ENCODE measurements at regions not wholly inside any gene's neighbourhood (a gene's known extent, or its start where the extent isn't known, plus 50 kb on each side); places are given as distances from the start of the nearest gene placed in this dataset.

DNA sequence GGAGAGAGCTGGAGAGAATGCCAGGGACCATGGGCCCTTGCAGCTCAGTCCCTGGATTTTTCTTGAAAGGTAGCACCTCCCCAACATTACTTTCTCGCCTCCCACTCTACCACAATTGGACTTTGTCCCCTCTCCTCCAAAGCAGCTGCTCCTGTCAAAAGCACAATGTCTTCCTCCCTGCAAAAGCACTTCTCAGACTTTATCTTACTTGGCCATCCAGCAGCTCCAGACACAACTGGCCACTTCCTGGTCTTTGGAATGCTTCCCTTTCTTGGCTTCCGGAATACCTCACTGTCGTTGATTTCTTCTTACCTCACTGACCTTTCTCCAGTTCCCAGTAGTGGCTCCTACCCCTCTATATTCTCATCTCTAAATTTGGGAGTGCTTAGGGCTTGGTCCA is 134.6 kb upstream of the PROK2 start:
- no peak for DNase-seq

DNA sequence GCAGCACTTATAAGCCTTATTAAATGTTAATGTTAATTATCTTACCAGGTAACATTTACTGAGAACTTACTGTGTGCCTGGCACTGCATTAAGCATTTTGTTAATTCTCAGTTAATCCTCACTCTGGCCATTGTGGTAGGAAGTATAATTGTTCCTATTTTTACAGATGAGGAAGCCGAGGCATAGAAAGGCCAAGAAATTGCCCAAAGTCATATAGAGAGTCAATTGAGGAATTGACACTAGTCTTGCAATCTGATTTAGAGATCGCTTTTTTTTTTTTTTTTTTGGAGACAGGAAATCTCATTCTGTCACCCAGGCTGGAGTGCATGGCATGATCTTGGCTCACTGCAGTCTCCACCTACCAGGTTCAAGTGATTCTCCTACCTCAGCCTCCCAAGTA is 132.6 kb upstream of the PROK2 start:
- no peak for DNase-seq

DNA sequence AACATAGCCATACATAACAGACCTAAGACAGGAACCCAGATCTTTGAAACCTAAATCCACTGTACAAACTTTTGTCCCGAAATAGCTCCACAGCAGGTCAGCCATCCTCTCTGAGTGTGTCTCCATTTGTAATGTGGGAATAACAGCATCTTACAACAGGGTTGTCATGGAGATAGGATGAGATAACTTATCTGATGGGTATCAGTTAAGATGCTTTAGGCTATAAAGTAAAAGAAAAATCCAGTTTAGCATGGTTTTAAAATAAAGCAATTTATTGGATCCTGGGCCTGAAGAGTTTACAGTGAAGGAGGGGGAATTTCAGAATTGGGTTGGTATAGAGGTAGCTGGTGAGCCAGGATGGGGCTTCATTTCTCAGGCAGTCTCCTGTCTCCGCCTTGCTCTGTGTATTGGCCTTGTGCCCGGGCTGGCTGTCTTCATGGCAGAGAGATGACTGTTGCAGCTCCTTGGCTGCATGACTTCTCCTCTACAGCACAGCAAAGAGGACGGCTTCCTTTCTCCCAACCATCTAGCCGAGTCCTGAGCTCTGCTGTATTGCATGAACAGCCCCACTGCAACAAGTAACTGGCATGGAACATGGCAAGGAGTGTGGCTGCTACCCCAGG is 131.9 kb upstream of the PROK2 start:
- no peak for DNase-seq

DNA sequence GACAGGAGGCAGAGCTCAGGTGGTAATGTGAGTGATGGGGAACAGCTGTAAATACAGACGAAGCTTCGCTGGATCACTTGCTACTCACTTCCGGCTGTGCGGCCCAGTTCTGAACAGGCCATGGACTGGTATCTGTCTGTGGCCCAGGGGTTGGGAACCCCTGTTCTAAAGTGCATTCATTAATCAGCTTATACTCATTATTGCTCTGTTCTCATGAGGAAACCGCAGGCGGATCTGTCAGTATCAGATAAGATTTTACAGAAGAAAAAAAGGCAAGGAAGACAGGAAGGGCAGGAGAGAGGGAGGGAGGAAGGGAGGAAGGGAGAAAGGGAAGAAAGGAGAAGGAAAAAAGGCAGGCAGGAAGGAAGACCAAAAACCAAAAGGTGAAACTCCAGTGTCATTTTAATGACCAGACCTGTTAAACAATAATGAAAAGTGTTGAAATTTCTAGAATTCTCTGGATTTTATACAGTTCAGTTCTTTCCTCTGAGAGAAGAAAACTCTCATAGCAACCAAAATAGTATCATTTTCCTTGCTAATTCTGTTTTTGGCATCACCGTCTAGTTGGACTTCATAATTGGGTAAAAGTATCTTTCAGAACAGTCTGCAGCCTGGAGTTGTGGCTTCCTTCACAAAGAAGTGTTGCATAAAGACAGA is 128.0 kb upstream of the PROK2 start:
- DNase-seq: no peak

DNA sequence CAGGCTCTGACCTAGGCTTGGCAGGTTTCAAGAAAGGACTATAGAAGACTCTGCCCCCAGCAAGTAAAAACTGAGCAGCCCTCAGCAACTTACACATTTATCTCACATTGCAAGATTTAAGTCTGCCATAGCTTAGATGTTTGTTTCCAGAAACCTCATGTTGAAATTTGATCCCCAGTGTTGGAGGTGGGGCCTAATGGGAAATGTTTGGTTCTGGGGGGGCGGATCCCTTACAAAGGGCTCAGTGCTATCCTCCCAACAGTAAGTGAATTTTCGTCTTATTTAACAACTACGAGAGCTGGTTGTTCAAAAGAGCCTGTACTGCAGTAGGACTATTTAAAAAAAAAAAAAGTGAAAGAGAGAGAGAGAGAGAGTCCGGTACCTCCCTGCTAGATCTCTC is 125.2 kb upstream of the PROK2 start:
- DNase-seq: no peak

DNA sequence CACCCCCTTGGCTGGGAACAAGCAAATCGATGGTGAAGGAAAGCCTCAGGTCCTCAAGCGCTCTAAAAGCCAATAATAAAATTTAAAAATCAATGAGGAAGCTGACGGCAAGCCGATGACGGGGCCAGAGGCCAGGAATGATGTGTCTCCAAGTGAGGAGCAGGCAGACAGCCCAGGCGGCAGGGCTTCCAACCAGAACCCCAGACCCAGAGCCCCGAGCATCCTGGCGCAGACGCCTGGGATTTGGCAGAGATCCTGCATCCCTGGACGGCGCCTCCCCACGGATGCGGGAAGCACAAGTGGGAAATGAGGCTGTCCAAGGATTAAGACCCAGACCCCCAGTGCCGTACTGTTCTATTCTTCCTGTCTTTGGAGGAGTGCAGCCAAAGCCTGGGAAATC is 123.0 kb upstream of the PROK2 start:
- no peak for DNase-seq

DNA sequence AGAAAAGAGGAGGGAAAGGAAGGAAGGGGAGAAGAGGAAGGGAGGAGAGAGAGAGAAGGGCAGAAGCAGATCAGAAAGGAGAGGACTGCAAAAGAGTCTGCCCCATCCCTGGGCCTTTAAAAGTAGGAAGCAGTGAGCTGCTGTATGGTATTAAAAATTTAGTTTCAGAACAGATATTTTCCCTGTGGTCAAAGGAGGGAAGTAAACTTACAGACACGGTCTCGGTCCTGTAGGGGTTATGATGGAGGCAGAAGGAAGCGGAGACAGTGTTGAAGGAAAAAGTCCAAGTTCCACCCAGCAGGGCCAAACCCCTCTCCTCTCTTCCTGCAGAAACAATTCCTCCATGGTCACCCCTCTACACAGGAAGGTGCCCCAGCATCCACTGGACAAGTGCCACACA is 122.0 kb upstream of the PROK2 start:
- DNase-seq: no peak

DNA sequence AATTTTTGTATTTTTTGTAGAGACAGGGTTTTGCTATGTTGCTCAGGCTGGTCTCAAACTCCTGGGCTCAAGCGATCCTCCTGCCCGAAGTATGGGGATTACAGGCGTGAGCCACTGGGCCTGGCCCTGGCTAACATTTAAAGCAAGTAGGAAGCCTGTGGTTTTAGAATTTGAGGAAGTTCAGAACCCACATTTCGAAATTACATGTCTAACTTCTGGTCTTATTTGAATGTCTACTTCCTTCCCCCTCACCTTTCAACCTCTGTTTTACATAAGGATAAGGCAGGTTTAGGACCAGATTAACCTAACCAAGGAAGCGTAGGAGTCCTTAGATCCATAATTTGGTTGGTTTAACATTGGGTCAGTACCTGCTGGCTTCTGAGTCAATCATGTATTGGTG is 120.5 kb upstream of the PROK2 start:
- DNase-seq: no peak

DNA sequence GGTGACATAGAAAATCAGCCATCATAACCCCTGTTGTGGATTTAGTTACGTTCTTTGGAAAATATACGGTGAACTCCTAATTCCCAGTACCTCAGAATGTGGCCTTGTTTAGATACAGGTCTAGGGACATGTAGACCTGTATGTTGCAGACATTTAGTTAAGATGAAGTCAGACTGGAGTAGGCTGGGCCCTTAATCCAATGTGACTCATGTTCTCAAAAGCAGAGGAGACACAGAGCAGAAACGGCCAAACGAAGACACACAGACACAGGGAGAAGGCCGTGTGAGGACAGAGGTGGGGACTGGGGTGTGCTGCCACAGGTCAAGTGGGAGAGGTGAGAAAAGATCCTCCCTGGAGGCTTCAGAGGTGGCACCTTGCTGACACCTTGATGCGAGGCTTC is 119.0 kb upstream of the PROK2 start:
- no peak for DNase-seq

DNA sequence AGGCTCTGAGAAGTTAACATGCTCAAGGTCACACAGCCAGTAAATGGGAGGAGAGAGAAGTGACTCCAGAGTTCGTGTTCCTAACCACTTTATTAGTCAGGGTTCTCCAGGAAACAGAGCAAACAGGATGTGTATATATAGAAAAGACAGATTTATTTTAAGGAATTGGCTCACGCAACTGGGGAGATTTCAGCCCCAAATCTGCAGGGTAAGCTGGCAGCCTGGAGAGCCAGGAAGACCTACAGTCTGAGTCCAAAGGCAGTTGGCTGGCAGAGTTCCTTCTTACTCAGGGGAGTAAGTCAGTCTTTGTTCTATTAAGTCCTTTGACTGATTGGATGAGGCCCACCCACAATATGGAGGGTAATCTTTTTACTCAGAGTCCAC is 118.2 kb upstream of the PROK2 start:
- no peak for DNase-seq

DNA sequence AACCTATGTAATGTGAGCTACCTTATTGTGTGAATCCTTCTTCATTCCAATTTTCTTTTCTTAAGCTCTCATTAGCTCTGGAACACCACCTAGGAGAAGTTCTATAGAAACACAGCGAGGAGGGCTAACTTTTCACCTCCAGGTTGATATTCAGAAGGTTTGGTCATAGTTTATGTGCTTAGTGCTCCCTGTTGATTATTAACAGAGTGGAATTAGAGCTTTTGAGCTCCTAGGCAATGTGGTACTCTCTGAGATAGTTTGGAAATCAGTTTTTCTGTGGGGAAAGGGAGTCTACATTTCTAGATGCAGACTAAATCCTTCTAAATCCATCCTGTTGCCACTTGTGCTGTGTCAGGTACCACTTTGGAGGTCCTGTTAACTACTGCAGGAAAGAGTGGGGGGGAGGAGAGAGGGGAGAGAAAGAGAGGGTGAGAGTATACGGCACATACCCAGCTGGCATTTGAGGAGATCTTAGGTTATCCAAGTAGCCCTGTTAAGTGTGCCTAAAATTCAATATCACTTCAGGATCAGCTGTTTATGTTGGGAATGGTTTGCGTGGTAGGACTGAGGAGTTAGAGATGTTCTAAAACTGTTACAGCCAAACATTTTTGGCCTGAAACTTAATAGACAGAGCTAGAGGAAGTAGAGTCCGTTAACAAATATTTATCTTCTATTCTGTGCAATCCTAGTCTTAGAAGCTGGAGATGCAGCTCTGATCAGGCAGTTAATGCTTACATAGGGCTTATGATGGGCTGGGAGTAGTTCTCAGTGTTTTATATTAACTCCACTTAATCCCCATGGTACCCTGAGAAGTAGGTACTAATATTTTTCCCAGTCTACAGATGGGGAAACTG is 117.5 kb upstream of the PROK2 start:
- no peak for DNase-seq

DNA sequence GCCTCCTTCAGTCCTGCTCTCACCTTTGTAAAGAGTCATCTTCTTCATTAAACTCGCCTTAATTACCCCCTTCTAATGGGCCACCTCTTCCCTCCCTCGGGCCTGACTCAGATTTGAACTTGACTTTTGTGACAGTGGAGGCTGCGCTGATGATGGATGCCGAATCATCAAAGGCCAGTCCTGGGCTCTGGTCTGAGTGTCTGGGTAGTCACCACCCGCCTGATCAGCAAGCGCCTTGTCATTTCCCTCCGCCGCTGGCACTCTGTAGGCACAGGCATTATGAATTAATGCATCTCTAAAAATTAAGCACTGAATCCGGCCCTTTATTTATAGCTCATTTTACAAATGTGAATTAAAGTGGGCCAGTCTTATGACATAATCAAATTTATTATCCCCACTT is 116.7 kb upstream of the PROK2 start:
- DNase-seq: no peak

DNA sequence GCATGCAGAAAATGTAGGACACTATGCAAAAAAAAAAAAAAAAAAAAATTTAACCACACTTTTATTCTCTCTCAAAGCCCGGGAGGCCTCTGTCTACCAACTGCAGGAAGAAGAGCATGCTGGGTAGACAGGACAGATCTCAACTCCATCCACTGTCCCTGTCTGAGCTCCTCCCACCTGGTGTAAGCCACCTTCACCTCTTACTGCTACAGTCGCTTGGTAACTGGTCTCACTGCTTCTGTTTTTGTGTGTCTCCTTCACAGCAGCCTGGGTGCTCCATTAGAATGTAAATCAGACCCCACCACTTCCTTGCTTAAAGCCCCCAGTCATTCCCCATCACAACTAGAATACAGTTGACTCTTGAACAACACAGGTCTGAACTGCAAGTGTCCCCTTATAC is 115.1 kb upstream of the PROK2 start:
- DNase-seq: no peak

DNA sequence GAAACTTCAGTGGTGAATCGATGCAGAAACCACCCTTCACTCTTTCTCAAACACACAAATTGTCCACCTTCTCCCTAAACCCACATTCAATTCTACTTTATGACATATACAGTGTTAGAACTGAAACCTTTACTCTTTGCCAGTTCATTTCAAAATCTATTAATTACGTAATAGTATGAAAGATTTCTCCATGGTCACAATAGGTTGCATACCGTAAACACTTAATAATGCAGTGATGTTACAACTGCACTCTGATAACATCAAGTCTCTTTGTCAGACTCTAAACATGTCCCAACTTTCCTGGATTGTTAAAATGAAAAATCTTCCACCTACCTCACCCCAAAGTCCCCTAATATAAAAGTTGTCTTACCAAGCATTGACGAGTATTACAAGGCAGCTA is 111.8 kb upstream of the PROK2 start:
- no peak for DNase-seq

DNA sequence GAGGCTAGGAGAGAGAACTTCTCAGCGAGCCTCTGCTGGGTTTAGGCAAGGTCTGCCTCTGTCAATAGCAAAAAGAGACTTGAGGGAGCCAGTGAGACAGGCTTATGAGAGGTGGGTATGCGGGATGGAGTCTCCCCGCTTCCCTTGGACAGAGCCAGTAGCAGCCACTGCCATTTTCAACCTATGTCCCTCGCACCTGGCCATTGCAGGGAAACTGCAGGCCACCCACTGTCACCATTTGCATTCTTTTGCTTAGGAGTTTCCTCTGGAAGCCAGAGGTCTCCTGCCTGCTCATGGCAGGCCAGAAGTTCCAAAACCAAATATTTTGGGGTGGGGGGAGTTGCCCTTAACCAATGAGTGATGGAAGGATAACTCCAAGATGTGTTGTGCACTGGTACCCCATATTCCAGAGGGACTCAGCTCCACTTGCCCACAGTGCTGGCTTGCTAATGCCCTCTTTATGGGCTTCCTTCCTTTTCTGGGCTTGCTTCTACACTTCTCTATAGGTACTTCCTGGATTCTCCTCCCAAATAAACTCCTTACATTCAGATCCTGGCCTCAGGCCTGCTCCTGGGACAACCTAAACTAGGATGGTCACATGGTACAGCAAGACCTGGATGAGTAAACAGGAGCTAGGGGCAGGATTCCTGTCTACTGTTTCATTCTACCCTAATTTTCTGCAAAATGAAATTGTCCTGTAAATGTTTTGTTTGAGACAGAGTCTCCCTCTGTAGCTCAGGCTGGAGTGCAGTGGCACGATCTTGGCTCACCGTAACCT is 108.9 kb upstream of the PROK2 start:
- no peak for DNase-seq

DNA sequence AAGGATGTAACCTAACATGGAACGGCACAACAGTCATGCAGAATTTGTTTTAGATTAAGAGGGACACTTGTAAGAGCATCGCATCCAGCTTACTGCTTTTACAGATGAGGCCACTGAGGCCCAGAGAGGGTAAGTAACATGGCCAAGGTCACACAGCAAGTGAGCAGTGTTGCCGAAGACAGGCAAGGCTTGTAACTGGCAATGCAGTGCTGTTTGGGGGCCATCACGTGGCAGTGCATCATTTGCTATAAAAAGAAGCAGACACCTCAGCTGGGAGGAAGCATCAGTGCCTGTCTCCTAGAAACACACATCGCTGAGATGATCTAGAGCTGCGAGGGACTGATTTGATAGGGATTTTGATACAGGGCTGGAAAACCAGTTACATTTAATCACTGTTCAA is 108.2 kb upstream of the PROK2 start:
- DNase-seq: no peak

DNA sequence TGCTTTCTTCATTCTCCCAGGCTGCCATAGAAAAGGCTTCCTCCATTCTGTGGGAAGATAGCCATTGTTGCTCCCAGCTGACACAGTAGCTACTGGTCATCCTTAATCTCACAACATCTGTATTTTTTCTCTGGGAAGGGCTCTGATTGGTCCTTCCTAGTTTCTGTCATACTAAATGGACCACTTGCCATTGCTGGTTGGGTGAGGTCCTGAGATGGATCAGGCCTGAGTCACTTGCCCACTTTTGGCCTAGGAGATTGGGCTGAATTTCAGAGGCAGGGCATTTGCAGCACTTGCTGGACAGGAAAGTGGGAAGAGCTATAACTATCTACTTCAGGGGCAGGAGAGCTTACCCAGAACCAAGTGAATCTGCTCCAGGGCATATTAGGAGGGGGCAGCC is 106.5 kb upstream of the PROK2 start:
- no peak for DNase-seq

DNA sequence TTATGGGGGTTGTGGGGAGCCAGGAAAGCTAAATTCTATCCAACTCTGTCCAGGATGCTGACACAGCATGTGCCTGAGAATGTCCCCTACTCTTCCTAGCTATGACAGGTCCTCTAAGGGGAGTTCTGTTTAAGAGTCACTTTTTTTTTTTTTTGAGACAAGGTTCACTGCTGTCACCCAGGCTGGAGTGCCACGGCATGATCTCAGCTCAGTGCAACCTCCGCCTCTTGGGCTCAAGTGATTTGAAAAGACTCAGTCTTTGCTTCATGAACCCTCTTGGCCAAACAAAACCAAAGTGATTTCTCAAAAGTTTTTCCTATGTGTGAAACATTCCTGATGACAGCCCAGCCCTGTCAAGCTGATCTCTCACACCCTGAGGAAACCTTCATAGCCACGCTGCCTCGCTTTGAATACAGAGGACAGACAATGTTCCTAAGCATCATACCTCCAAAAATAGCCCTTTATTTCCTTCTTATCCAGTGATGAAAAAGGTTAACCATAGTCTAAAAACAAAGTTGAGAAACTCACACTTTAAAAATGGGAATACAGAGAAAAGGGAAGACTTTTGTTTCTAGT is 105.5 kb upstream of the PROK2 start:
- no peak for DNase-seq

DNA sequence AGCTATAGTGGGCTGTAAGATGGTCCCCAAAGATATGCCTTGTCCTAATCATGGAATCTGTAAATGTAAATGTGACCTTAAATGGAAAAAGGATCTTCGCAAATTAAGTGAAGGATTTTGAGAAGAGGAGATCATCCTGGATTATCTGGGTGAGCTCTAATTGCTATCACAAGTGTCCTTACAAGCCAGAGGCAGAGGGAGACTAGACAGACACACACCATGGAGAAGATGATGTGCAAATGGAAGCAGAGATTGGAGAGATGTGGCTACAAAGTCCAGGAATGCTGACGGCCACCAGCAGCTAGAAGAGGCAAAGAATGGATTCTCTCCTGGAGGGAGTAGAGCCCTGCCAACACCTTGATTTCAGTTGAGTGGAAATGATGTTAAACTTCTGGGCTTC is 102.3 kb upstream of the PROK2 start:
- DNase-seq: no peak

DNA sequence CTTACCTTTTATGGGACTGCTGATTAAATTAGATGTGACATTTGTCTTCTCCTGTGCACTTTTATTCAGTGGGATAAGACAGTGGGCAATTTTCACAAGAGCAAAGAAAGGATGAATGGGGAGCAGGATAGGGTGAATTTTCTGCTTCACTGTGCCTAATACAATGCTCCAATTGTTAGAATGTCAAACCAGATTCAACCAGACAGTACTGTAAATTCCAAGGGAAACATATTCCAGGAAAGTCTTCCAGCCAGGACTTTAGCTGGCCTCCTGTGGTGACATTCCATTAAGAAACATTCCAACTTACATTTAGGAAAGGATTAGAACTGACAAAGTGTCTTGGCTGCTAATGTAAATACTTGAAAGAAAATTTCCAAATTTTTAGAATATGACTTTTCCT is 100.1 kb upstream of the PROK2 start:
- DNase-seq: no peak

DNA sequence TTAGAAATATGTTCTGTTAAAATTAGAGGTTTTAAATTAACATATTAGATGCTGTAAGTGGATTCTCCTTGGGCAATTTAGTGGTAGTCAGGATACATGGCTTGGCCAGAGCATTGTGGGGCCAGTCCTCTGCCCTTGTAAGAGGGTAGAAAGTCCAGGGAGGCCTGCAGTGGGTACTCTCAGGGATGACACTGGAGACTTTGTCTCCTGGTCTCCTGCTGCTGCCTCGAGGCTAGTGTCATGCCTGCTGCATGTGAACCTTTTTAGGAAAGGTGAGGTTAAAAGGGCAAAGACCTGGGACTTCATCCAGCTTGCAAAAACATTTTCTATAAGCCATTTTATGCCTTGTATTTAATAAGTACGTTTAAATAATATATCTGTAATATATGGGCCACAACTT is 96.8 kb upstream of the PROK2 start:
- DNase-seq: no peak

DNA sequence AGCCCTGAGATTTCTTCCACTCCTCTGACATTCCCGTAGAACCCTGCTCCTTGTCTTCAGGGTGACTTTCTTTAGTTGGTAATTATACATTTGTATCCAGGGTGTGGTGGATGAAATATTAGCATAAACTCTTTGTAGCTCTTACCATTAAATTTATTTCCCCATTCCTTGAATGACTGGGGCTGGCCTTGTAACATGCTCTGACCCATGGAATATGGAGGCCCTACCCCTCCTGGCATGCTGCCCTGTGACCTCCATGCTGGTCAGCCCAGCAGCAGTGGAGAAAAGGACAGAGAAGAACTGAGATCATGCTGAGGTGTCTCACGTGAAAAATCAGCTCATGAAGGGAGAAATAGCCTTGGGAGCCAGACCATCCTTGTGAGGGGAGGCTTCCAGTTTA is 96.1 kb upstream of the PROK2 start:
- DNase-seq: no peak

DNA sequence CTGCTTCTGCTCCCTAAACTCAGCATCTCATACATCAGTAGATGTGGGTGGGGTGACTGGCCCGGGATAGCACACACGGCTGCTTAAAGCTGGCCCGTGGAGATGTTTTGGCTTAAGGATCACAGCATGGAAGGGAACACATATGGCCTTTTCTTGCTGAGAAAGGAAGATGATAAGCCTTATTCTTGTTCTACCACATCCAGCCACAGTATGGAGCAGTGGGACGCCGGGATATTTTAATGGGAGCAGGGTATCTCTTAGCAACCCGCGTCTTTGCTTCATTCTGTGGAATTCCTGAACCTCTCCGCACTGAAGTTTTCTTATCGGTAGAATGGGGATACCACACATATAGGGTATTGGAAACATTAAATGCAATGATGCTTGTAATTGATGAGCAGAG is 94.1 kb upstream of the PROK2 start:
- DNase-seq: no peak

Measured in SHP77 (cell line).